SK-N-SH (cell line): ENCODE measurements at regions not wholly inside any gene's neighbourhood (a gene's known extent, or its start where the extent isn't known, plus 50 kb on each side); places are given as distances from the start of the nearest gene placed in this dataset.
A peak's percentile ranks its signal among the peaks of the same experiment; 100 is the strongest.

Experiments used
- CTCF ChIA-PET: fragments of 300-600, 350-600 bp; formaldehyde crosslinking; extraction: SDS; loops from one replicate; lab custom pipeline; 2021; lab: Yijun Ruan, JAX
- POLR2A ChIA-PET: fragments of 350-600 bp; sonication (Branson Sonifier 250); formaldehyde crosslinking; extraction: SDS; loops from one replicate; lab custom pipeline; 2020; ENCODE audit warnings: antibody characterized with exemption, inconsistent platforms; lab: Yijun Ruan, JAX
- DNase-seq: peaks from one replicate; pipeline ENCODE4 v3.0.0; 2012
- H2AFZ ChIP-seq: fragments of 200-600 bp; sonication (generic); 2 replicates; pipeline ENCODE4 v1.8.1; 2016; ENCODE audit warnings: antibody characterized with exemption, mild to moderate bottlenecking, low read depth
- H3F3A ChIP-seq: fragments of 200-600 bp; sonication (generic); replicated peaks from 2 replicates; pipeline ENCODE3; 2016; ENCODE audit warnings: antibody characterized with exemption, mild to moderate bottlenecking; ENCODE audit not compliant: insufficient read depth
- H3K27ac ChIP-seq, 2 experiments: fragments of 200-500 bp in 1 of 2; fragments of 200-600 bp in 1 of 2; sonication (Bioruptor generic) in 1 of 2; sonication (generic), shearing (Covaris generic) in 1 of 2; 2 replicates each; pipeline versions ENCODE4 v1.5.1 to v1.6.1; 2014 to 2016; ENCODE audit warnings: low read depth in 2 of 2, inconsistent platforms in 1 of 2, low read length in 1 of 2, mild to moderate bottlenecking in 1 of 2, mixed read lengths in 1 of 2
- H3K27me3 ChIP-seq: fragments of 200-600 bp; sonication (generic), shearing (Covaris generic); 2 replicates; pipeline ENCODE4 v1.6.1; 2016; ENCODE audit warnings: mixed run types; ENCODE audit not compliant: insufficient read depth
- H3K36me3 ChIP-seq, 2 experiments: fragments of 200-500 bp in 1 of 2; fragments of 200-600 bp in 1 of 2; sonication (Bioruptor generic) in 1 of 2; sonication (generic) in 1 of 2; replicated peaks in 1 of 2; 2 replicates each; pipeline versions ENCODE3 to v1.5.1; 2014 to 2016; ENCODE audit warnings: low read length in 1 of 2, mild to moderate bottlenecking in 1 of 2; ENCODE audit not compliant: insufficient read depth in 2 of 2, control insufficient read depth in 1 of 2
- H3K4me1 ChIP-seq, 2 experiments: fragments of 200-500 bp in 1 of 2; fragments of 200-600 bp in 1 of 2; sonication (Bioruptor generic) in 1 of 2; sonication (generic), shearing (Covaris generic) in 1 of 2; 2 replicates each; pipeline versions ENCODE4 v1.5.1 to v1.6.1; 2014 to 2016; ENCODE audit warnings: low read depth in 1 of 2, low read length in 1 of 2, mixed run types in 1 of 2; ENCODE audit not compliant: insufficient read depth in 2 of 2, control insufficient read depth in 1 of 2
- H3K4me2 ChIP-seq: fragments of 200-600 bp; sonication (generic), shearing (Covaris generic); 2 replicates; pipeline ENCODE4 v1.6.1; 2017; ENCODE audit warnings: mixed run types
- H3K4me3 ChIP-seq, 2 experiments: fragments of 200-500 bp in 1 of 2; fragments of 200-600 bp in 1 of 2; sonication (Bioruptor generic) in 1 of 2; sonication (generic), shearing (Covaris generic) in 1 of 2; 2 replicates each; pipeline versions ENCODE4 v1.5.1 to v1.8.1; 2014 to 2016; ENCODE audit warnings: low read depth in 2 of 2, inconsistent platforms in 1 of 2, low read length in 1 of 2, mild to moderate bottlenecking in 1 of 2, mixed read lengths in 1 of 2, moderate library complexity in 1 of 2
- H3K79me2 ChIP-seq: fragments of 200-600 bp; sonication (generic); 2 replicates; pipeline ENCODE4 v1.8.1; 2017; ENCODE audit warnings: mild to moderate bottlenecking; ENCODE audit not compliant: insufficient read depth
- H3K9ac ChIP-seq: fragments of 200-600 bp; sonication (generic); 2 replicates; pipeline ENCODE4 v1.6.1; 2017; ENCODE audit warnings: mixed run types
- H3K9me2 ChIP-seq: fragments of 200-600 bp; sonication (generic); 2 replicates; pipeline ENCODE4 v1.6.1; 2017; ENCODE audit warnings: mixed run types
- H3K9me3 ChIP-seq: fragments of 200-600 bp; sonication (generic); 2 replicates; pipeline ENCODE4 v1.6.1; 2017; ENCODE audit warnings: mixed run types, mild to moderate bottlenecking, moderate library complexity
- H4K20me1 ChIP-seq: fragments of 200-600 bp; sonication (generic); 2 replicates; pipeline ENCODE4 v1.6.1; 2017; ENCODE audit warnings: mild to moderate bottlenecking, mixed run types; ENCODE audit not compliant: insufficient read depth
- CHD2 ChIP-seq: fragments of 150-350 bp; IDR thresholded peaks from 2 replicates; pipeline ENCODE4 v1.6.1; 2018; ENCODE audit warnings: low read length; ENCODE audit not compliant: partially characterized antibody
- ELF1 ChIP-seq: IDR thresholded peaks from 2 replicates; pipeline ENCODE4 v1.4.0; 2012
- EP300 ChIP-seq, 2 experiments: IDR thresholded peaks; 2 replicates each; pipeline versions ENCODE4 v1.4.0 to v1.6.1; 2012; ENCODE audit warnings: borderline replicate concordance in 1 of 2, low read depth in 1 of 2, low read length in 1 of 2
- FOSL2 ChIP-seq: IDR thresholded peaks from 2 replicates; pipeline ENCODE4 v1.4.0; 2012; ENCODE audit warnings: low read depth, mild to moderate bottlenecking, moderate library complexity, borderline replicate concordance
- FOXJ3 ChIP-seq: sonication (generic); formaldehyde crosslinking; IDR thresholded peaks from 2 replicates; pipeline ENCODE4 v1.5.1; 2020; ENCODE audit warnings: mild to moderate bottlenecking, missing genetic modification reagents
- FOXM1 ChIP-seq: IDR thresholded peaks from 2 replicates; pipeline ENCODE4 v1.4.0; 2012; ENCODE audit warnings: low read depth, mild to moderate bottlenecking
- GABPA ChIP-seq: IDR thresholded peaks from 2 replicates; pipeline ENCODE4 v1.4.0; 2012; ENCODE audit warnings: low read depth, mild to moderate bottlenecking
- GATA2 ChIP-seq: sonication (generic); formaldehyde crosslinking; IDR thresholded peaks from 2 replicates; pipeline ENCODE4 v1.5.0; 2020; ENCODE audit warnings: mild to moderate bottlenecking, missing genetic modification reagents
- JUND ChIP-seq: IDR thresholded peaks from 2 replicates; pipeline ENCODE4 v1.4.0; 2012
- MEF2A ChIP-seq: IDR thresholded peaks from 2 replicates; pipeline ENCODE4 v1.4.0; 2012; ENCODE audit warnings: low read depth, borderline replicate concordance
- MXI1 ChIP-seq: IDR thresholded peaks from 2 replicates; pipeline ENCODE4 v1.6.1; 2012; ENCODE audit warnings: mild to moderate bottlenecking, low read depth, low read length, improper control_type of control experiment
- NFIC ChIP-seq: IDR thresholded peaks from 2 replicates; pipeline ENCODE4 v1.4.0; 2012; ENCODE audit warnings: borderline replicate concordance
- POLR2AphosphoS5 ChIP-seq: IDR thresholded peaks from 2 replicates; pipeline ENCODE4 v1.6.1; 2012; ENCODE audit warnings: low read depth, low read length
- RXRA ChIP-seq: IDR thresholded peaks from 2 replicates; pipeline ENCODE4 v1.4.0; 2012; ENCODE audit warnings: low read depth, mild to moderate bottlenecking, borderline replicate concordance
- SIN3A ChIP-seq: IDR thresholded peaks from 2 replicates; pipeline ENCODE4 v1.6.1; 2012; ENCODE audit warnings: low read depth, mild to moderate bottlenecking, low read length, moderate library complexity, borderline replicate concordance
- SMC3 ChIP-seq: IDR thresholded peaks from 2 replicates; pipeline ENCODE4 v1.6.1; 2012; ENCODE audit warnings: low read depth, low read length, improper control_type of control experiment
- TAF1 ChIP-seq: IDR thresholded peaks from 2 replicates; pipeline ENCODE4 v1.6.1; 2012; ENCODE audit warnings: low read depth, mild to moderate bottlenecking, low read length, moderate library complexity, borderline replicate concordance
- TCF12 ChIP-seq: IDR thresholded peaks from 2 replicates; pipeline ENCODE4 v1.4.0; 2012
- TEAD4 ChIP-seq: IDR thresholded peaks from 2 replicates; pipeline ENCODE4 v1.4.0; 2012; ENCODE audit warnings: mild to moderate bottlenecking, borderline replicate concordance; ENCODE audit not compliant: insufficient read depth
- YY1 ChIP-seq: IDR thresholded peaks from 2 replicates; pipeline ENCODE4 v1.4.0; 2012; ENCODE audit warnings: low read depth, mild to moderate bottlenecking
- WGBS: methylation state at CpG from one replicate; pipeline ENCODE4 v1.1.6; 2017; ENCODE audit warnings: low lambda C conversion rate; 5-methylcytosine and 5-hydroxymethylcytosine counted together
- TF ChIP-seq, protein P1 (sequence below): IDR thresholded peaks from 2 replicates; pipeline ENCODE4; 2012
- TF ChIP-seq, protein P2 (sequence below): fragments of 150-350 bp; IDR thresholded peaks from 2 replicates; pipeline ENCODE4 v1.6.1; 2017; ENCODE audit warnings: antibody characterized with exemption, low read length, low read depth, borderline replicate concordance
- TF ChIP-seq, protein P3 (sequence below): fragments of 150-350 bp; IDR thresholded peaks from 2 replicates; pipeline ENCODE4 v1.6.1; 2016; ENCODE audit warnings: mild to moderate bottlenecking, low read depth, low read length
- TF ChIP-seq, protein P4 (sequence below): fragments of 200-600 bp; sonication (generic); IDR thresholded peaks from 2 replicates; pipeline ENCODE4 v1.6.1; 2017; ENCODE audit warnings: antibody characterized with exemption, mild to moderate bottlenecking, moderate library complexity
- TF ChIP-seq, protein P5 (sequence below): IDR thresholded peaks from 2 replicates; pipeline ENCODE4 v1.4.0; 2012; ENCODE audit warnings: low read depth
- TF ChIP-seq, protein P6 (sequence below): IDR thresholded peaks from 2 replicates; pipeline ENCODE4 v1.6.1; 2012; ENCODE audit warnings: mild to moderate bottlenecking, low read depth, low read length, moderate library complexity

DNA sequence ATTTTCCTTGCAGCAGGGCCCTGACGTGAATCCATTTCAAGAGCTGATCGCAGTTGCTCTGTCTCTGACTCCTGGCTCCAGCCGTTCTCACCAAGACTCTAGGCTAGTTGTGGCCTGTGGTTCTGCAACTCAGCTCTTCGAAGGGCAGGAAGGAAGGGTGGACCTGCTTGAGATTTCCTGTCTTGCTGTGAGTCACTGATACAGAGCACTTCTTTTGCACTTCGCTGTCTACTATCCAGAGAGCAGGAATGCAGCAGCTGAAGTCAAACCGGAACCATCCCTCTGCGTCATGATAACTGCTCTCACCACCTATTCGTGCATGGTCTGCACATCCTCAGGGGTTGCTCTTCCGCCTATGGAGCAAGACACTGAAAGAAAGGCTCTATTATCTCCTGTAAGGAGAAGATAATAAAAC lies 59.7 kb downstream of the RAP2B start:
- peak overlapping the region; percentile 40; the same call in 1 of the 2 replicates for H3K4me2 ChIP-seq
- POLR2A ChIA-PET: no interaction called here
- no peaks in the 10 kb centered on the region for H3K27me3 ChIP-seq
- WGBS: 17% methylated on average over 9 of the region's 9 CpGs
- no peaks in the 10 kb centered on the region for H3K36me3 ChIP-seq
- H3K4me3 ChIP-seq: no peak overlapping the region; a peak in 1 of 4 replicates
- no peaks in the 10 kb centered on the region for H3K79me2 ChIP-seq
- H3K27ac ChIP-seq: peak overlapping the region; percentile 72 to 88
- peaks cover 16% of the 10 kb centered on the region for H3F3A ChIP-seq
- TF ChIP-seq, protein P1, sequence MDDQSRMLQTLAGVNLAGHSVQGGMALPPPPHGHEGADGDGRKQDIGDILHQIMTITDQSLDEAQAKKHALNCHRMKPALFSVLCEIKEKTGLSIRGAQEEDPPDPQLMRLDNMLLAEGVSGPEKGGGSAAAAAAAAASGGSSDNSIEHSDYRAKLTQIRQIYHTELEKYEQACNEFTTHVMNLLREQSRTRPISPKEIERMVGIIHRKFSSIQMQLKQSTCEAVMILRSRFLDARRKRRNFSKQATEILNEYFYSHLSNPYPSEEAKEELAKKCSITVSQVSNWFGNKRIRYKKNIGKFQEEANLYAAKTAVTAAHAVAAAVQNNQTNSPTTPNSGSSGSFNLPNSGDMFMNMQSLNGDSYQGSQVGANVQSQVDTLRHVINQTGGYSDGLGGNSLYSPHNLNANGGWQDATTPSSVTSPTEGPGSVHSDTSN: peak; percentile 88
- TF ChIP-seq GATA2 (CRISPR knock-in tag): no peak
- peak; percentile 69; the same call in 1 of the 2 replicates for TF ChIP-seq RXRA
- TF ChIP-seq TCF12: peak; percentile 94
- TF ChIP-seq SIN3A: peak; percentile 79; the same call in 1 of the 2 replicates
- TF ChIP-seq, protein P2, sequence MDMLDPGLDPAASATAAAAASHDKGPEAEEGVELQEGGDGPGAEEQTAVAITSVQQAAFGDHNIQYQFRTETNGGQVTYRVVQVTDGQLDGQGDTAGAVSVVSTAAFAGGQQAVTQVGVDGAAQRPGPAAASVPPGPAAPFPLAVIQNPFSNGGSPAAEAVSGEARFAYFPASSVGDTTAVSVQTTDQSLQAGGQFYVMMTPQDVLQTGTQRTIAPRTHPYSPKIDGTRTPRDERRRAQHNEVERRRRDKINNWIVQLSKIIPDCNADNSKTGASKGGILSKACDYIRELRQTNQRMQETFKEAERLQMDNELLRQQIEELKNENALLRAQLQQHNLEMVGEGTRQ: no peak
- TF ChIP-seq MEF2A: no peak; the same call in 1 of the 2 replicates
- TF ChIP-seq SMC3: no peak
- peak in 1 of 2 experiments; percentile 93; a peak in 2 of 4 replicates for TF ChIP-seq EP300 (IDR thresholded peaks at IDR 0.05; ENCODE audit: borderline replicate concordance in 1 of 2, low read depth in 1 of 2, low read length in 1 of 2)
- peak; percentile 84 for TF ChIP-seq TEAD4
- TF ChIP-seq TAF1: peak; percentile 77; the same call in 1 of the 2 replicates
- TF ChIP-seq, protein P3, sequence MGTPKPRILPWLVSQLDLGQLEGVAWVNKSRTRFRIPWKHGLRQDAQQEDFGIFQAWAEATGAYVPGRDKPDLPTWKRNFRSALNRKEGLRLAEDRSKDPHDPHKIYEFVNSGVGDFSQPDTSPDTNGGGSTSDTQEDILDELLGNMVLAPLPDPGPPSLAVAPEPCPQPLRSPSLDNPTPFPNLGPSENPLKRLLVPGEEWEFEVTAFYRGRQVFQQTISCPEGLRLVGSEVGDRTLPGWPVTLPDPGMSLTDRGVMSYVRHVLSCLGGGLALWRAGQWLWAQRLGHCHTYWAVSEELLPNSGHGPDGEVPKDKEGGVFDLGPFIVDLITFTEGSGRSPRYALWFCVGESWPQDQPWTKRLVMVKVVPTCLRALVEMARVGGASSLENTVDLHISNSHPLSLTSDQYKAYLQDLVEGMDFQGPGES: no peak
- no peak for TF ChIP-seq YY1
- peak; percentile 51; the same call in 1 of the 2 replicates for TF ChIP-seq FOXM1
- TF ChIP-seq, protein P4, sequence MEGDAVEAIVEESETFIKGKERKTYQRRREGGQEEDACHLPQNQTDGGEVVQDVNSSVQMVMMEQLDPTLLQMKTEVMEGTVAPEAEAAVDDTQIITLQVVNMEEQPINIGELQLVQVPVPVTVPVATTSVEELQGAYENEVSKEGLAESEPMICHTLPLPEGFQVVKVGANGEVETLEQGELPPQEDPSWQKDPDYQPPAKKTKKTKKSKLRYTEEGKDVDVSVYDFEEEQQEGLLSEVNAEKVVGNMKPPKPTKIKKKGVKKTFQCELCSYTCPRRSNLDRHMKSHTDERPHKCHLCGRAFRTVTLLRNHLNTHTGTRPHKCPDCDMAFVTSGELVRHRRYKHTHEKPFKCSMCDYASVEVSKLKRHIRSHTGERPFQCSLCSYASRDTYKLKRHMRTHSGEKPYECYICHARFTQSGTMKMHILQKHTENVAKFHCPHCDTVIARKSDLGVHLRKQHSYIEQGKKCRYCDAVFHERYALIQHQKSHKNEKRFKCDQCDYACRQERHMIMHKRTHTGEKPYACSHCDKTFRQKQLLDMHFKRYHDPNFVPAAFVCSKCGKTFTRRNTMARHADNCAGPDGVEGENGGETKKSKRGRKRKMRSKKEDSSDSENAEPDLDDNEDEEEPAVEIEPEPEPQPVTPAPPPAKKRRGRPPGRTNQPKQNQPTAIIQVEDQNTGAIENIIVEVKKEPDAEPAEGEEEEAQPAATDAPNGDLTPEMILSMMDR: no peak
- TF ChIP-seq NFIC: peak; percentile 62; the same call in 1 of the 2 replicates
- TF ChIP-seq, protein P5, sequence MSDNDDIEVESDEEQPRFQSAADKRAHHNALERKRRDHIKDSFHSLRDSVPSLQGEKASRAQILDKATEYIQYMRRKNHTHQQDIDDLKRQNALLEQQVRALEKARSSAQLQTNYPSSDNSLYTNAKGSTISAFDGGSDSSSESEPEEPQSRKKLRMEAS: peak; percentile 92
- peak; percentile 83 for TF ChIP-seq JUND
- peak; percentile 68 for TF ChIP-seq GABPA
- no peak for TF ChIP-seq FOXJ3 (CRISPR knock-in tag)
- TF ChIP-seq ELF1: peak; percentile 81
- TF ChIP-seq, protein P6, sequence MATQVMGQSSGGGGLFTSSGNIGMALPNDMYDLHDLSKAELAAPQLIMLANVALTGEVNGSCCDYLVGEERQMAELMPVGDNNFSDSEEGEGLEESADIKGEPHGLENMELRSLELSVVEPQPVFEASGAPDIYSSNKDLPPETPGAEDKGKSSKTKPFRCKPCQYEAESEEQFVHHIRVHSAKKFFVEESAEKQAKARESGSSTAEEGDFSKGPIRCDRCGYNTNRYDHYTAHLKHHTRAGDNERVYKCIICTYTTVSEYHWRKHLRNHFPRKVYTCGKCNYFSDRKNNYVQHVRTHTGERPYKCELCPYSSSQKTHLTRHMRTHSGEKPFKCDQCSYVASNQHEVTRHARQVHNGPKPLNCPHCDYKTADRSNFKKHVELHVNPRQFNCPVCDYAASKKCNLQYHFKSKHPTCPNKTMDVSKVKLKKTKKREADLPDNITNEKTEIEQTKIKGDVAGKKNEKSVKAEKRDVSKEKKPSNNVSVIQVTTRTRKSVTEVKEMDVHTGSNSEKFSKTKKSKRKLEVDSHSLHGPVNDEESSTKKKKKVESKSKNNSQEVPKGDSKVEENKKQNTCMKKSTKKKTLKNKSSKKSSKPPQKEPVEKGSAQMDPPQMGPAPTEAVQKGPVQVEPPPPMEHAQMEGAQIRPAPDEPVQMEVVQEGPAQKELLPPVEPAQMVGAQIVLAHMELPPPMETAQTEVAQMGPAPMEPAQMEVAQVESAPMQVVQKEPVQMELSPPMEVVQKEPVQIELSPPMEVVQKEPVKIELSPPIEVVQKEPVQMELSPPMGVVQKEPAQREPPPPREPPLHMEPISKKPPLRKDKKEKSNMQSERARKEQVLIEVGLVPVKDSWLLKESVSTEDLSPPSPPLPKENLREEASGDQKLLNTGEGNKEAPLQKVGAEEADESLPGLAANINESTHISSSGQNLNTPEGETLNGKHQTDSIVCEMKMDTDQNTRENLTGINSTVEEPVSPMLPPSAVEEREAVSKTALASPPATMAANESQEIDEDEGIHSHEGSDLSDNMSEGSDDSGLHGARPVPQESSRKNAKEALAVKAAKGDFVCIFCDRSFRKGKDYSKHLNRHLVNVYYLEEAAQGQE: peak; percentile 70
- TF ChIP-seq CHD2: no peak
- peak; percentile 87; the same call in 1 of the 2 replicates for TF ChIP-seq POLR2AphosphoS5
- TF ChIP-seq MXI1: no peak
- peak; percentile 90; the same call in 1 of the 2 replicates for TF ChIP-seq FOSL2
- TF ChIP-seq, all 33 proteins: peak for 16
- peak overlapping the region; percentile 48; the same call in 1 of the 2 replicates for H3K9ac ChIP-seq
- DNase-seq: peak; percentile 8
- H4K20me1 ChIP-seq: no peaks in the 10 kb centered on the region
- CTCF ChIA-PET: no interaction called here
- no peaks in the 10 kb centered on the region for H3K9me3 ChIP-seq
- H3K9me2 ChIP-seq: no peaks in the 10 kb centered on the region
- peaks cover 0 to 12% of the 10 kb centered on the region in 2 experiments; a peak in 1 of 4 replicates for H3K4me1 ChIP-seq
- H2AFZ ChIP-seq: peak overlapping the region; percentile 85
